EL (cell line): ENCODE measurements at regions not wholly inside any gene's neighbourhood (a gene's known extent, or its start where the extent isn't known, plus 50 kb on each side); places are given as distances from the start of the nearest gene placed in this dataset.

Source experiments
- DNase-seq: peaks from one replicate; pipeline ENCODE4 v3.0.0-alpha.2; 2016

GRCh38 chr3:54071601-54072000 is 50.8 kb upstream of the CACNA2D3 start:
- no peak for DNase-seq

DNA sequence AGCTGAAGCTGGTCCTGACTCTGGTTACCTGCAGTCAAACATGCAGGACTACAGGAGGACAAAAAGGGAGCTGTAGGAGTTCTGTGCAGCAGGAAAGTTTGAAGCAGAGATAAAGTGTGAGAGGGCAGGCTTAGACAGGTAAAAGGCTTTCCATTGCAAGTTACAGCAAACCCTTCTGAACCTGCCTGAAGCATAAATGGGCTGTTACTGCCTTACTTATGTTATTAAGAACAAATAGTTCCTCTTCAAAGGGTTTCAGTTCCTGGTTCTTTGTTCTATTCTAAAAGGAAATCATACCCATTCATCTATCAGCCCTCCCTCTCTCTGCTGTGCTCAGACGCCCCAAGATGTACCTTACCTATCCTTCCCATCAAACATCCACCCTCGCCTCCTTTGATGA is 52.4 kb upstream of the CACNA2D3 start:
- DNase-seq: no peak

DNA sequence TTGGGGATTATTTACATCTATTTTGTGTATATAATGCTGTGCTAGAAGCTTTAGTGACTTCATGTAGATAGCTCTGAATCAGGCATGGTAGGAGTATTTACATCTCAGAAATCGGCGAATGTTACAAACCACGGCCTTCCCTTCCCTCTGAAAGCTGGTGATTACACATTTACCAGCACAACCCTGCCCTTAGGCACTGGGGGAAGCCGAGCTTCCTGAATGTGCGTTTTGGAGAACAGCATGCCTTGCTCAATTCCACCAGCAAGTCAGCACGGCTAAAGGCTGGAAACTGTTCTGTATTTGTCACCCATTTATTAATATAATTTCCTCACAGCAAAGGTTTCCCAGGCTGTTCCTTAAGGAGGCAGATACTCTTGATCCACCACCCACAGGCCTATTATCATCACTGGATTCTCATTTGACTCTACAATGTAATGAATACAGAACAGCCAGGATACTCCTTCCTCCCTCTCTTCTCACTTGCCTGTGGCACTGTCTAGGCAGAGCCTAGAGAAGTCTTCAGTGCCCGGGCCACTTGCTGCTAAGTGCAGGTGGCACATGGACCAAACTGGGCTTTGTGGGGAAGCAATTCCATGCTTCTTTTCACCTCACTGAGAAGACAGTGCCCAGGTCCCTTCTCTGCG is 55.2 kb upstream of the CACNA2D3 start:
- DNase-seq: no peak

DNA sequence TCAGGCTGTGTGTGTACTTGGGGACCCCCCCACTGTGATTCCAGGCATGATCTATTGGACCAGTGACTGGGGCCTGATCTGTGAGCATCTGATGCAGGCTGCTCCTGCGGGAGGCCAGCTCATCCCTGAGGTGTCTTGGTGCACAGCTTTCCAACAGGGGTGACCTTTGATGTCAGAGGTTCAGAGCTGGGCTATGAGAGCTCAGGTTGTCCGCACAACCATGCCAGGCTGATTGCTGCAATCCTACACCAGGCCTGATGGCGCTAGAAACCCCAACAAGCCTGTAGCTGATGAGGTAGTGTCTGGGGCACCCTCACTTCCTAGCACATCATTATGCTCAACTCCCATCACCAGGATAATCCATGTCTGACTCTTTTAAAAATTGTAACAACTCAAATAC is 56.1 kb upstream of the CACNA2D3 start:
- DNase-seq: no peak

DNA sequence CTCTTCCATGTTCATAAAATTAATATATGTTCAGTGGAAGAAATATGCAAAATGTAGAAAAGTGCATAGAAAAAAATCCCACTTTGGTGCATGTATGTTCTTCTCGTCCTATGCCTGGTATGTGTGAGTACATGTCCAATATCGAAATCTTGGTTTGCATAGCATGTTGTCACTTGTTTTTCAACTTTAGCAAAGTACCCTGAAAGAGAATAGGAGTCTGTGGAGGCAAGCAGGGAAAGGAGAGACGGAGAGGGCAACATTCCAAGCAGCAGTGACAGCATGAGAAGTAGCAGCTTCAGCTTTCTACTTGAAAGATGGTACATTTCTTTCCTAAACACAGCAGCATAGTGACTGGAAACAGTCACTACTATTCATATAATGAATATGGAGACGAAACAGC is 56.8 kb upstream of the CACNA2D3 start:
- DNase-seq: no peak

DNA sequence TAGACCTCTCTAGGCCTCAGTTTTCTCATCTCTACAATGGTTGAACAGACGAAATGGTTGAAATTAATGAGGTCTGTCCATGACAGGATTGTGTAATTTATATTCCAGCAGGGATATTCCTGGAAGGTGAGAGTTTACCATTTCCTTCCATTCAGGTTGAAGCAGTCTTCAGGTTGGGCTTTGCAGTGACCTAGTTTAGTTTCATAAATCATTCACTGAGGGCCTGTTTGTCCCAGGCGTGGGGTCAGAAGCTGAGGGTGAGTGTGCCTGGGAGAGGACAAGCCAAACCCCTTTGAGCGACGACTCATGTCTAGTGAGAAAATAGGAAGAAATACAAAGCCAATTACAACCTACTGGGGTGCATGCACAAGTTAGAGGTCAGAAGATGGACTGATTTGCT is 57.2 kb upstream of the CACNA2D3 start:
- DNase-seq: no peak

DNA sequence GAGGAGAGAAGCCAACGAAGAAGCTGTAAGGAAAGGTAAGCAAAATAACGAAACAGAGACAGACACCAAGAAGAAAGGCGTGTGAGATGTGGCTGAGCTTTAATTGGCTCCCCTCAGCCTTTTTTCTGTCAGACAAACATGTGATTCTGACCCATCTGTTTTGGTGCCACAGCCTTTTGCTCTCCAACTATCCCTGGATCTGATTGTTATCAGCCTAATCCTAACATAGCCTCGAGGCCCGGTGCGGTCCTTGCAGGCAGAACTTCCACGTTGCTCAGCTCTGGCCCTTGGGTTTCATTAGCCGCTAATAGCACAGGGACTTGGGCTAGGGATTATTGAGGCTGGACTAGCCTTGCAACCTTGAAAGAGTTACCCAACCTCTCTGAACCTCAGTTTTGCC is 57.9 kb upstream of the CACNA2D3 start:
- DNase-seq: no peak

GRCh38 chr3:54062546-54062945 is 59.8 kb upstream of the CACNA2D3 start:
- no peak for DNase-seq

DNA sequence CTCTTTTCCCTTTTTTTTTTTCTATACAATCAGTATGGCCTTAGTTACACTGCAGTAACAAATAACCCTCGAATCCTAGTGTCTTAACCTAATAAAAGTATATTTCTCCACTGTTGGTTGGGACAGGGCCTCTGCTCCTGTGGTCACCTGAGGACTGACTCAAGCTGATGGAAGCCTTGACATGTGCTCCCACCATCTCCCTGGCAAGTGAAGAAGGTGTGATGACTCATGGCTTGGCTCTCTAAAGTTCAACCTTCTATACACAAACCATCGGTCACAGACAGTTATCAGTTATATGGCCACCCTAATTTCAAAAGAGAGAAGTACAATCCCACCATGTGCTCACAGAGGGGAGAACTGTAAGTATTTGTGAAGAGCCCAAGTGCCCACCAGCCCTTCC is 65.8 kb upstream of the CACNA2D3 start:
- no peak for DNase-seq

DNA sequence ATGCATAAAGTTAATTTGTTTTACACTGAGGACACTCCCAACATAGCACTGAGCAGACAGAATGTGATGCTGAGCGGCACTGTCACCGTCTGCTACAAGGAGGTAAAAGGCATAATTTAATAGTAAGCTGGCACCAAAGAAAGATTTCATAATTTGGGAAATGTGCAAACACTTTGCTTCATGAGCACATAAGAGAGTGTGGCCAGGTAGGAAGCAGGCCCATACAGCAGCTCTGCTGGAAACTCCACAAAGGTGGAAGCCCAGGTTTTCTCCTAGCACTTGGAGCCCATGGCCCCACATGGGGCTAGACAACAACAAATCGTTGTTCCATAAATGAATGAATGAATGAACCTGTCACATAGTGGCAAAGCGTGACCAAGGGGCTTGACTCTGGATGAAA is 68.5 kb upstream of the CACNA2D3 start:
- DNase-seq: no peak

- DNase-seq: no peak
Measured at GRCh38 chr3:54053211-54053610, 69.1 kb upstream of the CACNA2D3 start.

DNA sequence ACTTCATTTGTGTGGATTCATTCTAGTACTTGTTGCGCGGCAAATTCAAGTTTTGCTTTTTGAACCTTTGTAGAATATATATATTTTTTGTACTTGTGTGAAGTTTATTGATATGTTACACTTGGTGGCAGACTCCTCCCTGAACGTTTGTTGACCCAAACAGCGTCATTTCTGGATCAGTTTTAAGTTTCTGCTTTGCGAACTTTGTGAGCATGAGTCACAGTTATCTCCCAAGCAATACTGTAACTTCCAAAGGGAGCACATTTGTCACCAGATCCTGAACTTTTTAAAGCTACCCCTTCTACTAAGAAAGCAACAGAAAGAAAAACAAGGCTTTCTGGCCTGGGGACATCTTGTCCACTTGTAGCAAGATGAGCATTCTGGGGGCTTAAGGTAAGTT is 74.8 kb upstream of the CACNA2D3 start:
- no peak for DNase-seq

GRCh38 chr3:54046641-54047214 is 75.6 kb upstream of the CACNA2D3 start:
- DNase-seq: no peak

DNA sequence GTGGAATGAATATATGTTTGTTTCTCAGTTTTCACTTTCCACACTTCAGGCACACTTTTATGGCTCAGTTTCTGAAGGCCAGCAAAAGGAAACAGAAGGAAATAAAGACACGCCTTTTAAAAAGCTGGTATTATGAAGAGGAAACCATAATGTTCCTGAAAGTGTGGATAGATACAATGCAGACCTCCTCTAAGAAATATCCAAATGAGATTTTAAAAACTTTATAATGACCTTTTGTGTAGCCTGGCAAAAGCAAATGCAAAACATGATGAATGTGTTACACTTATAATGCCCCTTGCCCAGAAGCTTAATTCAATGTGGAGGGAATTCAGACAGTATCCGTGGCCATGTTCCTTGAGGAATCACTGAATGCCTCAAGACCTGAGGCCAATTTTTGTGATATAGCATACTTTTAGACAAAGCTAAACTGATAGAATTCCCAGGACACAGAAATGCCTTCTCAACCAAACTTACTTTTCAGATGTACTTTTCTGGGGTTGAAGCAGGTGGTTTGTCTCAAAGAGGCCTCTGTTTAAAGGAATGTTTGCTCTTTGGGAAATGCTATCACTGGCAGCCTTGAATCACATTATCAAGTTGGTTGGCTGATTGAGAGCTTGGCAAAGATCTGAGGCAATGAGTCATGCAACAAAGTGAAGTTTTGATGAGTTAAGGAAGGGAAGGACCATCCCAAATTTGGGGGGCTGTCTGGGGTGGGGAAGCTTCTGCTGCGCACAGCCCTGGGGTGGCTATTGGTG is 77.1 kb upstream of the CACNA2D3 start:
- no peak for DNase-seq

GRCh38 chr3:54042259-54042823 is 80.0 kb upstream of the CACNA2D3 start:
- no peak for DNase-seq

- DNase-seq: no peak
Measured at GRCh38 chr3:54040476-54040875, 81.9 kb upstream of the CACNA2D3 start.

DNA sequence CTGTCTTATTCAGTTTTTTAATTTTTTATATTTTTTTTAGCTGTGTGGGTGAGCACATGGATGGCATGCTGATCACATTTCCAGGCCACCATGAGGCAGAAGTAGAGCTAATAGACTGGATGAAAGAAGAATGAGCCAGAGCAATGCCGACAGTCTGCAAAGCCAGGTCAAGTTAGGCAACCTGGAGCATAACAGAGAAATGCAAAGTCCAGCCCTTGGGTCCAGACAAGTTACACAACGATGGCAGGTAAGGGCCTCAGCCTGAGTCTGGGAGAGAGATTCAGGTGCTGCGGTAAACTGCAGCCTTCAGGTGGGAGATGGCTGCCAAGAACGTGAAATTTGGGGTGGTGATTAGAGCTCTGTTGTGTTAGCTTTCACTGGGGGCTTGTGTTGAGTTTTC is 84.0 kb upstream of the CACNA2D3 start:
- no peak for DNase-seq

GRCh38 chr3:54036543-54036942 is 85.8 kb upstream of the CACNA2D3 start:
- DNase-seq: no peak

DNA sequence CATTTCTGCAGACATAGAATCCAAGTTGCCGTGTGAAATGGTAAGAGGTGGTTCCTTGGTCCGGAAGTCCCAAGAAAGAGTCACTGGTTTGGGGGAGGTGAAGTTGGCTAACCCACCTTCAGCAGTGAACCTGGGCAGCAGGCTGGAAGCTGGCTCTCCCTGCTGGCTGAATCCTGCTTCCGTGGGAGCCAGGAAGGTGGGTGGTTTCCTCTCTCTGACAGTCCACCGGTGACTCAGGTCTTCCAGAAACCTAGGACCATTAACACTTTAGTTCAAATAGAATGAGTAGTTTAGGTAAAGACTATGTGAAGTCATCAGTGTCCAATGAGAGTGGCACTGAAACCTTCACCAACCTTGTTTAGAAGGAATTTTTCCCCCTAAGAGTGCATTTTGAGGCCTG is 87.4 kb upstream of the CACNA2D3 start:
- no peak for DNase-seq

- no peak for DNase-seq
Measured at GRCh38 chr3:54033761-54034160, 88.6 kb upstream of the CACNA2D3 start.

DNA sequence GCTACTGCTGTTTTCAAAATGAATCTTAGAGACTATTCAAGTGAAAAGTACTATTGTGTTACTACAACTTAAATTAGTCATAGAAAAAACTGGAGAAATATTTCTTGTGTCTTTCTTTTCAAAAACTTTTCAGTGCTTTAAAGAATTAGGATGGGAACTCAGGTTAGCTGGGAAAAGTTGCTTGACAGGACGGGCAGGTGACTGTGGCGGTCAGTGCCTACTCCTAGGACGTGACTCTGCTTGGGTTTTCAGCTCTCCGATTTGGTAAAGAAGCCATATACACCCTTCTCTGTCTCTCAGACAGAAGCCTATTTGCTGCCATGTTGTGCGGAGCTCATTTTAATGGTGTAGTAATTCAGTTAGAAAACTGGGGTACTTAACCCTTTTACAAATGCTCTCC is 89.8 kb upstream of the CACNA2D3 start:
- DNase-seq: no peak

DNA sequence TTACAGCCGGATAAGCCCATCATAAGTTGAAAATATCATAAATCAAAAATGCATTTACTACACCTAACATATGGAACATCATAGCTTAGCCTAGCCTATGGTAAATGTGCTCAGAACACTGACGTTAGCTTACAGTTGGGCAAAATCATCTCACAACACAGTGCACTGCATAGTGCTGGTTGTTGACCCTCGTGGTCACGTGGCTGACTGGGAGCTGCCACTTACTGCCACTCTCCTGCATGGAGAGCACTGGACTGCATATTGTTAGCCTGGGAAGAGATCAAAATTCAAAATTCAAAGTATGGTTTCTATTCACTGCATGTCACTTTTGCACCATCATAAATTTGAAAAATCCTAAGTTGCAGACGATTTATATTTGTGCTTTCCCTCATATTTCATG is 94.0 kb upstream of the CACNA2D3 start:
- DNase-seq: no peak

DNA sequence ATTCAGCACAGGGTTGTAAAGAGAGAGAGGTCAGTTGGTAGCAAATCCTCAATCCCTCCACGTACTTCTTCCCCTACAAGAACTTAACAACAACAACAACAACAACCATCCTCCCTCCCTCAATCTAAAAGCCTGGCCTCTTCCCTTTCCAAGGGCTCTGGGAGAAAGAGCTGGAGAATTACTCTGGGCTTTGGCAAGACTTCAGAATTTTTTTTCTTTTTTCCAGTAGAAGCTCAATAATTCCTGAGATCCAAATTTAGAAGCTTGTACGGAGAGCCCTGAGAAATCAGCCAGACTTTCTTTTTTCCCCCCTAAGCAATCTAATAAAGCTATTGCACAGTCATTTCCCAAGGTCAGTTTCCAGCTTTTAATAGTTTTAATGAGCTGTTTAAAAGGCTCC is 95.8 kb upstream of the CACNA2D3 start:
- no peak for DNase-seq

GRCh38 chr3:54021071-54021470 is 101.3 kb upstream of the CACNA2D3 start:
- DNase-seq: no peak
